ENCODE measurements at regions not wholly inside any gene's neighbourhood (a gene's known extent, or its start where the extent isn't known, plus 50 kb on each side); places are given as distances from the start of the nearest gene placed in this dataset.
"Not testable (repeated sequence)": the region's sequence is repeated elsewhere in the genome, so short reads cannot be mapped to it uniquely, and the experiment has no call there.

DNA sequence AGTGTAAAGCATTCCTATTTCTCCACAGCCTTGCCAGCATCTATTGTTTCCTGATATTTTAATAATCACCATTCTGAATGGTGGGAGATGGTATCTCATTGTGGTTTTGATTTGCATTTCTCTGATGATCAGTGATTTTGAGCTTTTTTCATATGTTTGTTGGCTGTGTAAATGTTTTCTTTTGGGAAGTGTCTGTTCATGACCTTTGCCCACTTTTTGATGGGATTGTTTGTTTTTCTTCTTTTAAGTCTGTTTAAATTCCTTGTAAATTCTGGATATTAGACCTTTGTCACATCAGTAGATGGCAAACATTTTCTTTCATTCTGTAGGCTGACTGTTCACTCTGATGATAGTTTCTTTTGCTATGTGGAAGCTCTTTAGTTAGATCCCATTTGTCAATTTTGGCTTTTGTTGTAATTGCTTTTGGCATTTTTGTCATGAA lies 461.5 kb upstream of the GCFC2 start:
- DNase-seq (ENCODE audit: low read depth in 3 of 3), result not testable (repeated sequence)

DNA sequence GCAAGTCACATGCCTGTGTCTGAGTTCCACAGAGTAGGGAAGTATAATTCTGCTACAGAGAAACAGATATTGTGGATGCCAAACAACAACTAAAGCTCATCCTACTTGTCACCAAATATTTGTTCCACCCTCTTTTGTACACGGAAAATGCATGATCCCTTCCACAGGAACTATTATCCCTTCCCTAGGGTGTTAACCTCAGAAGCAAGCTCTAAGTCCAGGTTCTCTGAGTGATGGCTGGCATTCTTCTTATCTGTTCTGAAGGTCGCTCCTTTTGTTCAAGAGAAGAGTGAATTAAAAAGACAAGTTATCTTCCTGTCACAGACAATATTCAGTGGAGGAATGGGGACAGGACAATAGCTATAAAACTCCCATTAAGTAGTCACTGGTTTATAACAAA lies 460.1 kb upstream of the GCFC2 start:
- no peak for DNase-seq (ENCODE audit: low read depth in 3 of 3)

DNA sequence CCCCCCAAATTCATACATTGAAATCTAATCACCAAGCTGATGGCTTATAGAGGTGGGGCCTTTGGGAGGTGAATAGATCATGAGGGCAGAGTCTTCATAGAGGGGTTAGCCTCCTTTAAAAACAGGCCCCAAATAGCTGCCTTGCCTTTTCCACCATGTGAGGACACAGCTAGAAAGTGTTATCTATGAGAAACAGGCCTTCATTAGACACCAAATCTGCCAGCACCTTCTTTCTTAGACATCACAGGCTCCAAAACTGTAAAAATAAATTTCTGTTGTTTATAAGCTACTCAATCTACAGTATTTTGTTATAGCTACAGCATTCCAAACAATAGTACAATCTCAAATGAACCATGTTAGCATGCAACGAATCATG lies 459.3 kb upstream of the GCFC2 start:
- DNase-seq (ENCODE audit: low read depth in 3 of 3), result no peak

DNA sequence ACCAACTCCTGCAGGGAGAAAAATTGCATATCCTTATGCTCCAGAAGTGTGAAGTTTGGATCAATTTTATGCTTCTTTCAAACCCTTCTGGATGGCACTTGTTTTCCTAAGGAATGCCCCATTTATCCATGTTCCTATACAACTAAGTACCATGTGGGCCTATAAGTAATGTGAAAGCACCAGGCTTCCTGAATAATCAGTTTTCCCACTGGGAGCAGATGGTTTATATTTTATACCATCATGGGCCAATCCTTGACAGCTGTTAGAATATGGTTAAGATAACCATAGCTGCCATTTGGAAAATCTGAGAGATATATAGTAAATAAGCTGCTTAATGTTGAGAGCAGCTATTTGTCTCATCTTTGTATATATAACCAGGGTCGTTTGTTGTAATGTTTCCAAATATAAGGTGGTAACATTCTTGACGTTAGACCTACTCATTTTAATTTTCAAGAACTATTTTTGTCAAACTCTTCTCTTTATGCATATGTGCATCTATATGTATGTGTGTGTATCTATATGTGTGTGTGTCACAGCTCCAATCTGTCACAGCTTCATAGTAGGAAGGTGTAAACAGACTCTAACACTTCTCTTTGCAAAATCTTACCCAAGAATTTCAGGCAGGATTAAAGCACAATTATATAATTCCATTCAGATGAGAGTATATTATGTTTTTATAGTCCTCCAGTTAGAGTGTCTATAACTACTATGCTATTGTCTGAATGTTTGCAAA lies 458.7 kb upstream of the GCFC2 start:
- no peak for DNase-seq (ENCODE audit: low read depth in 3 of 3)

DNA sequence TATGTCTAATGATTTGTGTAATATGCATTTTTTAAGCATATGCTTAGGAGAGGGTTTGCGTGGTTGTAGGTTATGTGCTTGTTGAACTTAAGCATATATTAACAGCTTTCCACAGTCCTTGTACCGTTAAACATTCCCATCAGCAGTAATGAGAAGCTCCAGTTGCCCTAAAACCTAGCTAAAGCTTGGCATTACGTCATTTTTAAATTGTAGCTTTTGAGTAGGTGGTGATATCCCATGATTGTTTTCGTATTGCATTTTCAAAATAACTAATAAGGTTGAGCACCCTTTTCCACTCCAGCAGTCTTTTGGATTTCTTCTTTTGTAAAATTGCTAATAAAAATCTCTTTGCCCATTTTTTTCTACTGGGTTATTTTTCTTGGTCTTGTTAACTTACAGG lies 453.1 kb upstream of the GCFC2 start:
- no peak for DNase-seq (ENCODE audit: low read depth in 3 of 3)

DNA sequence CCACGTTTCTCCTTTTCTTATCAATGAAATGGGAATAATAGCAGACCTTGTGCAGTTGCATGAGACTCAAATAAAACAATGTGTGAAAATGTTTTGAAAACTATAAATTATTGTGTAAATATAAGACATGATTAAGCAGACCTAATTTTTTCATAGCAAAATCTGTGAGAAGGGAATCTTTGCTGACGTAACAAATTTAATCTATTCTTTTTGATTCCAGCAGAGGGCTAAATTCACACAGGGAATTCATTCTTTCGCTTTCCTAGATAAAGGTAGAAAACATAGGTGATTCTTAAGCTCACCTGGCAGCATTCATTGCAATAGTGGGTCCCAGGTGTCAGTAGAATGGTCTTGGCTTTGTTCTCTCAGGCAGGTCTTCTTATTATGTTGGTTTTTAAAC lies 450.0 kb upstream of the GCFC2 start:
- no peak for DNase-seq (ENCODE audit: low read depth in 3 of 3)

DNA sequence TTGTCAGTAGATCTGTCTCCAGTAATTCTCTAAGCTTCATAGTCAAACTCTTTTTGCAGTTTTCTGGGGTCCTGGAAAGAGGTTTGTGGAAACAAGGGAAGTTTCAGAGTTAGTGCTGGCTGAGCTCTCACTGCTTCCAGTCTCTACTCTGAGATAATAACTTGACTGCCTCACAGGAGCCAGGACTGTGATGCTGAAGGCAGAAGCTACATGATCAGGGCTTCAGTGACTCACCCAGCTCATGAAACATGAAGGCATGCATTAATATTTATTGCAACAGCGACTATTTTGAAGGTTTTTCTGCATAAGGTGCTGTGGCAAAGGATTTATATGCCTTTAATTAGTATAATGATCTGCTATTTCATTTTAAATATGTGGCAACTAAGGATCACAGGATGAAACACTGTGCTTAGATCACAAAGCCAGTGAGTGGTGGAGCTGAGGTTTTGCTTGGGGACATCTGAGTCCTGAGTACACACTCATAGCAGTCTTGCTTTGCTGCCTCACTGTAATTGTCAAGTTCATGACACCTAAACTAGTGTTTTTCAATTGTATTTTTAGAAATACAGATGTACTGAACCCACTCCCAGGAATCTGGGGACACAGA lies 448.4 kb upstream of the GCFC2 start:
- no peak for DNase-seq (ENCODE audit: low read depth in 3 of 3)

DNA sequence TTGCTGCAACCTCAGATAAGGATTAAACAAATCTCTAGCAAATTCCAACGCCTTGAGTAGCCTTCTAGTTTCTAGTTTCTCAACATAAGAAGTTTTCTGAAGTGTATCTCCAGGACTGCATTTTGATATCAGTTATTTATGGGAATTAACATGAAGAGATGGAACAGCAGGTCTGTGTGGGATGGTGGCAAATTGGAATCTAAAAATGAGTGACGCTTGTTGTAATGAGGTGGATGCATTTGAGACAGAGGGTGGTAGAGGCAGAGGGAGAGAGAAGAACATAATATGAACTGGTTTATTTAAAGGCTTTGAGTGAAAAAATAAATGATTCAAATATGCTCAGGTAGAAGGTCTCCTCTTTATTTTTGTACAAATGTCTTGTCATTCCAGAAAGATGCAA lies 446.8 kb upstream of the GCFC2 start:
- no peak for DNase-seq (ENCODE audit: low read depth in 3 of 3)

DNA sequence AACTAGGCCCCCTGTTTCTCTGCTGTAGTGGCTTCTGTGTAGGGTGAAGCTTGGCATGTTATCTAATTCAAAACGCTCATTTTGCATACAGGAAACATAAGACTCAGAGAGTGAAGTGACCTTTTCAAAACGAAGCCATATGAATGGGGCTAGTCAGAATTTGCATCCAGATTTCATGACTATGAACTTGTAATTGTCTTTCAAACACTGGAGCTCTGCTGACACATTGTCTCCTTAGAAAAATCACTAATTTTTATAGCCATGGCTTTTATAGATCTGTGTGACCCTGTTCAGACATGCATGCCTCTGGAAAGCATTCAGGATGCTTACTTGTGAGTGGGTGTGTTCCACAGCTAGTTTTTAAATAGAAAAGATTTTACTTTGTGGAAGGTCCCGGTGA lies 444.3 kb upstream of the GCFC2 start:
- no peak for DNase-seq (ENCODE audit: low read depth in 3 of 3)

DNA sequence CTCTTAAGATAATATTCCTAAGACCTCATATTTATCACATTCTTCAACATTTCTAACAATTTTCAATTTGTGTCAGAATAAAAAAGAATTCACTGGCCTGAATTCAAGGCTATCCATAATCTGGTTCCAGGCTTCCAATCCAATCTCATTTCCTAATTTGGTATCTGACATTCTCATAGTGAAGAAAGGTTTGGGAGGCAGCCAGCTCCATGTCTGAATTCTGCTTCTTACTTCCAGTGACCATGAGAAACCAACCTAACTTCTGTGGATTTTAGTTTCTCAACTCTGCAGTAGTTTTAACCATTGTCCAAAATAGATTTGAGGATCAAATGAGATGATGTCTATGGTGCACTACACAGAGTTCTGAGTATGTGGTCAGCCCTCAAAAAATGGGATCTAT lies 439.1 kb upstream of the GCFC2 start:
- no peak for DNase-seq (ENCODE audit: low read depth in 3 of 3)

DNA sequence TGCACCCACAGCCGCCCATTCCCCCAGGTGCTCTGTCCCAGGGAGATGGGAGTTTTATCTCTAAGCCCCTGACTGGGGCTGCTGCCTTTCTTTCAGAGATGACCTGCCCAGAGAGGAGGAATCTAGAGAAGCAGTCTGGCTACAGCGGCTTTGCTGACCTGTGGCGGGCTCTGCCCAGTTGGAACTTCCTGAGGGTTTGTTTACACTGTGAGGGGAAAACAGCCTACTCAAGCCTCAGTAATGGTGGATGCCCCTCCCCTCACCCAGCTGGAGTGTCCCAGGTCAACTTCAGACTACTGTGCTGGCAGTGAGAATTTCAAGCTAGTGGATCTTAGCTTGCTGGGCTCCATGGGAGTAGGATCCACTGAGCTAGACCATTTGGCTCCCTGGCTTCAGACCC lies 428.6 kb upstream of the GCFC2 start:
- not testable (repeated sequence) for DNase-seq (ENCODE audit: low read depth in 3 of 3)

DNA sequence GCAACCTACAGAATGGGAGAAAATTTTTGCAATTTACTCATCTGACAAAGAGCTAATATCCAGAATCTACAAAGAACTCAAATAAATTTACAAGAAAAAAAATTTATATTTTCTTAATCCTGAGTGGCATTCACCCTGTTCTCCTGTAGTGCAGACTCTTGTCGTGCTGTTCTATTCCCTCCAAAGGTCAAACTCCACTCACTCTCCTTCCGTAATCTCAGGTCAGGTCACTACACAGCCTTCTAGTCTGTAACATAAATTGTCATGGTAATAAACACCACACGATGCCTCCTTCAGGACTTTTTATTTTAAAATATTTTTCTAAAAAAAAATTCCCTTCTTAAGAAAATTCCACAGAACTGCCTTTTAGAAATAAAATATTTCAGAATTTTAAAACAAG lies 417.9 kb upstream of the GCFC2 start:
- no peak for DNase-seq (ENCODE audit: low read depth in 3 of 3)

DNA sequence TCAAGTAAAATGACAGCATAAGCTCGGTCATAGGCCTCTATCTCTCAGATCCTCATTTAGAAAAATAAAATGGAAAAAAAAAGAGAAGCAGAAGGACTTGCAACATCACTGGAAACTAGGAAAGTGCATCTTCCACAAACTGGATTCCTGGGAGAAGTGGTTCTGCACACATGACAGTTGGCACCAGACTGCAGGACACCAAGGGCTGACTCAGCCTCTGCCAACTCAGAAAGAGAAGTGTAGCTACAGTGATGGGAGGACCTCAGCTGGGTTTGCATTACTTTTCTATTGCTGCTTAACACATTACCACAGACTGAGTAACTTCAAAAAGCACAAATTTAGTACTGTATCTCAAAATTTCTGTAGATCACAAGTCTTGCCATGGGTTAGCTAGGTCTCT lies 409.5 kb upstream of the GCFC2 start:
- DNase-seq (ENCODE audit: low read depth in 3 of 3), result no peak

DNA sequence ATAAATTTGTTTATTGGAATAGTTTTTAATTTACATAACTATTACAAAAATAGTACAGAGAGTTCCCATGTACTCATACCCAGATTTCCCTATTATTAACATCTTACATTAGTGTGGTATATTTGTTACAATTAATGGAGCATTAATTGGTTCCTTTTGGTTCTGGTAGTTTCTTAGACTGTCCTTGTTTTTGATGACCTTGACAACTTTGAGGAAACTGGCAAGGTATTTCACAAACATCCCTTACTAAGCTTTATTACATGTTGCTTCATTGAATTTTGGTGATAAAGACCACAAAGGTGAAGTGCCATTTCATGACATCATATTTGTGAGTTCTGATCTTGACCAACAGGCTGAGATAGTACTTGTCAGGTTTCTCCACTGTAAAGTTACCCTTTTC lies 379.0 kb upstream of the GCFC2 start:
- no peak for DNase-seq (ENCODE audit: low read depth in 3 of 3)

DNA sequence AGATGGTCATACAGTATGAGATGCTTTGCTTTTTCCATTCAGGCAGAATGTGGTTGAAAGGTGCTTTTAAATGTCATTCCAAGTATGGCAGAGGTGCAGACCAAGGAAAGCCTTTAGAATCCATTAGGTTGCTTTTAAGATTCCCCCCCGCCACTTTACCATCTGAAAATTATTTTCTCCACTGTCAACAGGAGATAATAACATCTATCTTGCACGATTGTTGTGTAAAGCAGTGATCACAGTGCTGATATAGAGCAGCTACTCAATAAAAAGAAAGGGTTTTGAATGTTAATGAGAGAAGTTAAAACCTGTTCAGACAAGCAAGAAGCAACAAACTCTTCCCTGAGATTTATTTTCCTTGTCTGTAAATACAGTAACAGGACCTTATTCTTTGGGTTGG lies 372.5 kb upstream of the GCFC2 start:
- no peak for DNase-seq (ENCODE audit: low read depth in 3 of 3)

DNA sequence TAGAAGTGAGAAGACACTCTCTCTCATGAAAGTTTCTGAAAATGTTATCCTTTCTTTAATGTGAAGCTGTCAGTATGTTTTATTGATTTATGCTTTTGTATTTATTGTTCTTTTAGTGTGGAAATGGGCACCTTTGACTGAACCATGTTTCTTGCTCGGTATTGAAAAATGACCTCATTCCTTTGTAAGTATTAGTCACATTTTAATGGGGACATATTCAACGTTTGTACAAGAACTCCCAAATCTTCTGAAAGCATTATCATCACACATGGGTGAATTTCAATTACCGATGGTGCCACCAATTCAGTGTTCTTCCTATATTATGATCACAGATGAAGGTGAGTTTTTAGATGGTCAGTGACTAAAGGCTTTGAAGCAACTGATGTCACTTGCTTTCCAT lies 371.8 kb upstream of the GCFC2 start:
- no peak for DNase-seq (ENCODE audit: low read depth in 3 of 3)

DNA sequence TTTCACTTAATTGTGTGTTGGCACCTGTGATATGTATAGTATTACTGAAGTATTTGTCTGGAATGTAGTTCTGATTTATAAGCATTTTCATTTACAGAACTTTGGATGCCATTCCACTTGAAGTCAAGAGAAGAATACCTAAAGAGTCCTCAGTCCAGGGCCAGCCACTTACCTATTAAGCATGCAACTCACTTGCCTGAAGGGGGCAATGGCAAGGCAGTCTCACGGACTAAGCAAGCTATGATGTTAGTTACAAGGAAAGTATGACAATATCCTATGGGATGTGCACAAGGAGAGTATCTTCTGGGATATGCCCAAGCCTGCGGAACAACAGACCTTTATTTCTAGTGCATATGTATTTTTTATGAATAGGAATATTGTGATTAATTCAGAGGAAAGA lies 369.4 kb upstream of the GCFC2 start:
- DNase-seq (ENCODE audit: low read depth in 3 of 3), result no peak

DNA sequence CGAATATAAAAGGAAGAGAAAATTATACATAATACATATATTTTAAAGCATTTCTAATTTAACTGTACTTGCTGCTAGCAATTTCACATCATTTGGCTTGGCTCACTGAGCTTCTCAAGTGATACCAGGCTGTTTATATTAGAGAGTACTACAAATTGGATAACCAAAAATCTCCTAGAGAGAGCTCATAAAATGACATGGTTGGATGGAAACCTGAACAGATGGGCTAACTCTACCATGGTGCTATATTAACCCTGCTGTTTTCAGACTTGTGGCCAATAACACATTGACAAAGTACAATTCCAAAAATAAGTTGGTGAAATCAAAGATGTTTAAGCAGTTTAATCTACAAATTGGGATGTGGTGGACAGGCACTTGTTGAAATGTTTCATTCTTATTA lies 364.4 kb upstream of the GCFC2 start:
- no peak for DNase-seq (ENCODE audit: low read depth in 3 of 3)

DNA sequence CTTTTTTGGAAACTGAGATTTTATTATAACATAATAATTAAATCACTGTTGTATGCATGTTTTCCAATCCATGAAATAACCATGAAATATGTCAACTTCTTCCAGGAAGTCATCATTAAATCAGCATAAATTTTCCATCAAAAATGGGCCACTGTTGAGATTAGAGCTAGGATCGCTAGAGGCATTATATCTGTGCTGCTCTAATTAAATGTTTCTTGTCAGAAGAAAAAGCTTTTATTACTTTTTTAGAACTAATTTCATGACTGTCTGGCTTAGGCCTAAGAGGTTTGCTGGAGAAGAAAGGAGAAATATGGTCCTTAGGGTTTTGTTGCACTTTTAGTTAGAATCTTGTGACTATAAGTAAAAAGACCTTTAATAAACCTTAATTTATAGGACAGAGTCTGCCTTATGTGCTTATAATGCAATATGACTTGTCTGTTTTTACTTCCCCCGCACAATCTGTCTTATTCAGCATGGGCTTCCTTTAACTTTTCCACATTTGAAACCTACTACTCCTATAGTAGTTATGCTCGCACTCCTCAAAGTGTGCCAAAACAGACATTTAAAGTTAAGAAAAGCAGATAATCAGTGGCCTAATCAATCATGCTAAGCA lies 363.4 kb upstream of the GCFC2 start:
- DNase-seq (ENCODE audit: low read depth in 3 of 3), result no peak

DNA sequence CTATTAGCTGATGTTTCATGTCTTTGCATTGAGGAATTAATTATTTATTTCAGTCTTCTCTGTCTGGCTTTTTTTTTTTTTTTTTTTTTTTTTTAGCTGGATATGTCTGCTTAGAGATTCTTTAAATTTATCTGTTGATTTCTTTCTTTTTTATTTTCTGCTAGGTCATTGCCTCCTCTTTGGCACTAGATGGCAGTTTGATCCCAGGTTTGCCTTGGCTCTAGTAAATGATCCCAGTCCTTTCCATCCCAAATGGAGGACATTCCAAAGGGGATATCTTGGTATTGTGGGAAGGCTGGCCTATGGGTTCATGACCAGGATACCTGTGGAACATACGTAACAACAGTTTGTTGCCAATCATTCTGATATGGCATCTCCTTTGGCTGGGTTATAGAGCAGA lies 339.5 kb upstream of the GCFC2 start:
- no peak for DNase-seq (ENCODE audit: low read depth in 3 of 3)

DNA sequence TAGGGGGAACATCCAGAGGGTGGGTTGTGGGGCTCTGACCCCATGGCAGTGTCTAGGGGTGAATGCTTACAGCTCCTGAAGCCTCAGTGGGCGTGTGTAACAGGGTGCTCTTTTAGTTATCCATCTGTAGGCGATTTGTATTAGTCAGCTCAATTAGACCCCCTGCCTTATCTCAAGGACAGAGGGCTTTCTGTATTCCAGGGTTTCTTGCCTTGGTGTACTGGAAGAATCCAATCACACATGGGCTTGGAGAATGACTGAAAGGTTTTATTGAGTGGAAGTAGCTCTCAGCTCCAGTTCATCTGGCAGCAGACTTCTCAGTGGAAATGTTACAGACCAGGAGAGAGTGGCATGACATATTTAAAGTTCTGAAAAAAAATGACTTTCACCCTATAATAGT lies 334.0 kb upstream of the GCFC2 start:
- DNase-seq (ENCODE audit: low read depth in 3 of 3), result no peak

DNA sequence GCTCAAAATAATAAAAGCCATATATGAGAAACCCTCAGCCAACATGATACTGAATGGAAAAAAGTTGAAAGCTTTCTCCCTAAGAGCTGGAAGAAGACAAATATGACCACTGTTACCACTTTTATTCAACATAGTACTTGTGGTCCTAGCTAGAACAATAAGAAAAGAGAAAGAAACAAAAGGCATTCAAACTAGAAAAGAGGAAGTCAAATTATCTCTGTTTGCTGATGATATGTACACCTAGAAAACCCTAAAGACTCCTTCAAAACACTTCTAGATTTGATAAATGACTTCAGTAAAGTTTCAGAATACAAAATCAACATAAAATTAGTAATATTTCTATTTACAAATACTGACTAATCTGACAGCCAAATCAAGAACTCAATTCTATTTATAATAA lies 328.8 kb upstream of the GCFC2 start:
- no peak for DNase-seq (ENCODE audit: low read depth in 3 of 3)

DNA sequence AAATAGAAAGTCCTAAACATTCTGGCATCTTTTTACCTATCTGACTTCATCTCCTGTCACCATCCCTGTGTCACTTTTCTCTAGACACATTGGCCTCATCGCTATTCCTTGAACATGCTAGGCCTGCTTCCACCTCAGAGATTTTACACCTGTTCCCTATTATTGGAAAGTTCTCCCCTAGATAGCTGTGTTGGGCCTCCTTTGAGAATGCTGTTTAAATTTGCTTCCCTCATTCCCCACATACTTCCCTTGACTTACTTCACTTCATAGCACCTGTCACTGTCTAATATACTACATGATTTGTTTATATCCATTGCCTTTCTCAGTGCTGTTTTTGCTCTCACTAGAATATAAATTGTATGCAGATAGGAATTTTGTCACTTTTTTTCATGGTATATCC lies 317.0 kb upstream of the GCFC2 start:
- no peak for DNase-seq (ENCODE audit: low read depth in 3 of 3)

DNA sequence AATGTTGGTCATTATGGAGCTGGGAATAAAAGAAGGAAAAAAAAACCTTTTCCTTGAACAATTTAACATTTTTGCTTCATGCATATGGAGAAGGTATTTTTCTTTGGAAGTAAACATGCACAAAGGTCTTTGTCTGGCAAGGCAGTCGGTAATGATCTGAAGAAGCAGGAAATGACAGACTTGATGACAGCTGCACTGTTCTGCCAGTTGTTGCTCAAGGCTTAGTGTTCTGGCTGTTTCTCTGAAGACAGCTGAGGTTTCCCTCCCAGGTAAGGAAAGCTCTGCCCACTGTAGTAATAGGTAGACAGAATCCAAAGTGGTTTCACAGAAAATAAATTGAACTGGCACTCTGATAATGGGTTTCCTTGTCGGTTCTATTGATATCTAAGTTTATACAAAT lies 308.4 kb upstream of the GCFC2 start:
- DNase-seq (ENCODE audit: low read depth in 3 of 3), result no peak

Data from stimulated activated CD4-positive, alpha-beta T cell treated with anti-CD3 and anti-CD28 coated beads, TNF-alpha, amount 100 ng/mL, for 24 hours (primary cell).